Stimulated activated CD4-positive, alpha-beta T cell treated with anti-CD3 and anti-CD28 coated beads, Interleukin-1b, Interleukin-23, amount 100 ng/mL, for 1 hour (primary cell): ENCODE measurements at regions not wholly inside any gene's neighbourhood (a gene's known extent, or its start where the extent isn't known, plus 50 kb on each side); places are given as distances from the start of the nearest gene placed in this dataset.

Experiments
- DNase-seq, 2 donors: peaks; one replicate each; pipeline ENCODE4 v3.0.0-alpha.2; 2020; ENCODE audit warnings: low read depth in 2 of 2

DNA sequence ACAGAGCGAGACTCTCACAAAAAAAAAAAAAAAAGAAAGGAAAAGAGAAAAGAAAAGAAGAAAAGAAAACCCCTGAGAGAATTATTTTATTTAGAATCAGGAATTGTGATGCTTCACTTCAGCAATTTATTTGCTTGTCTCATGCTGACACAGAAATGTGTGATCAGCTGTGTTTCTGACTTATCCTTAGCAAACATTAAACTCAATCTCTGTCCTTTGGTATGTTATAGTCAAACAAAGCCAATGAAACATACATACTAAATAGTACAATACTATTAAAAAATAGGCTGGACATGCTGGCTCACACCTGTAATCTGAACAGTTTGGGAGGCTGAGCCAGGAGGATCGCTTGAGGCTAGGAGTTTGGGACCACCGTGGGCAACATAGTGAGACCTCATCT lies 733.0 kb upstream of the FZD8 start:
- no peak for DNase-seq

- DNase-seq: no peak
Measured at GRCh38 chr10:36373424-36374096, 731.5 kb upstream of the FZD8 start.

- no peak for DNase-seq
Measured at GRCh38 chr10:36367362-36367761, 725.3 kb upstream of the FZD8 start.

DNA sequence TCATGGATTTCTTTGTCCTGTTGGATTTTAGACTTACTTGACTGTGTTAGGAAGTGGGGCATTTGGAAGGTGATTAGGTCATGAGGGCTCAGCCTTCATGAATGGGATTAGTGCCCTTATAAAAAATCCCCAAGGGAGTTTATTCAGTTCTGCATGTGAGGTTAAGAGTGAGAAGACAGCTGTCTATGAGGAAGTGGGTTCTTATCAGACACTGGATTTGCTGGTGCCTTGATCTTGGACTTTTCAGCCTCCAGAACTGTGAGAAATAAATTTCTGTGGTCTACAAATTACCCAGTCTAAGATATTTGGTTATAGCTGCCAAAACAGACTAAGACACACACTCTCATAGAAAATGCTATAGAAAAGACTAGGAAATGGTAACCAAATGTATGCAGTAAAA lies 724.7 kb upstream of the FZD8 start:
- DNase-seq: no peak

- DNase-seq: no peak
Measured at GRCh38 chr10:36366065-36366464, 724.0 kb upstream of the FZD8 start.

GRCh38 chr10:36362257-36362656 lies 720.2 kb upstream of the FZD8 start:
- DNase-seq: no peak

- DNase-seq: no peak
Measured at GRCh38 chr10:36358736-36359135, 716.6 kb upstream of the FZD8 start.

- DNase-seq: no peak
Measured at GRCh38 chr10:36354633-36355032, 712.5 kb upstream of the FZD8 start.

GRCh38 chr10:36351159-36351558 lies 709.1 kb upstream of the FZD8 start:
- no peak for DNase-seq

DNA sequence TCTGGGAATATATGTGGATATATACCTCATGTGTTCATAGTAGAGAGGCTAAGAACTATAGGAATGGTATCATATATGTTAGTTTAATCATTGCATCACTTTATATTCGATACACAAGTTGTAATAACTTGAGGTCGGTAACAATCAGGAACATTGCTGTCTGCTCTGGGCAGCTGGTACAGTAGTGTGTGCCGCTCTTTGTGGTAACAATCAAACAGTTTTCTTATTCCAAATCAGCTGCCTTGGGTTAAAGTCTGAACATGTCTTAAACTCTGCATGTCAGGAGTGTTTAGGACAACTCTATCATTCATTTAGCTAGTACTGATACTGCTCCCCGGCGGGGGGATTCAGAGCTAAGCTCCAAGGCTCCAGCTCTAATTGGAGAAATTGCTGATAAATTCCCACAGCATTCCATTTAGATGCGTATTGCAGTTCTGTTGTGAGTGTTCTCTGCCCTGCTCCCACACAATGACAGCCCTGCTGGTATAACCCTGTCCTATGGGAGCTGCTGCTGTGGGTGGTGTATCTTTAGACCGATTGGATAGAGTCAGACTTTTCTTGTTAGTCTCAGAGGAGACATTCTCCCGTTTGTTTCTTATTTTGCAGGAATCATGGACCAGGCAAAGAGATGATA lies 707.5 kb upstream of the FZD8 start:
- DNase-seq: no peak

DNA sequence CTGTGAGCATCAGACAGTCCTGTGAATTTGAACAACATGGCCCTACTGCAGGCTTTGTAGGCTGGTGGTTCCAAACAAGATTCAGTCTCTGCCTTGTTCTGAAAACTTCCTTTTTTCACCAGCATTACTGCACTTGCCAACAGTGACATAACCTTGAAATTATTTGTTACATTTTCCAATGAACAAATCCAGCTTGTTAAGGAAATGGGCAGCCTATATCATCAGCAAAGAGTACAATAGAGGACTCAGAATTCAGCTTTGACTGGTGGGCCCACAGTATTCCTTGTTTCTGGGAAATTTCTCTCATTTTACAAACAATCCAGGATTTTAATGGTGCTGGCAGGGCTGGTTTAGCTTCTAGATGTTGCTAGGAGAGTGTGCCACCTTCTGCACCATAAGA lies 703.7 kb upstream of the FZD8 start:
- no peak for DNase-seq

DNA sequence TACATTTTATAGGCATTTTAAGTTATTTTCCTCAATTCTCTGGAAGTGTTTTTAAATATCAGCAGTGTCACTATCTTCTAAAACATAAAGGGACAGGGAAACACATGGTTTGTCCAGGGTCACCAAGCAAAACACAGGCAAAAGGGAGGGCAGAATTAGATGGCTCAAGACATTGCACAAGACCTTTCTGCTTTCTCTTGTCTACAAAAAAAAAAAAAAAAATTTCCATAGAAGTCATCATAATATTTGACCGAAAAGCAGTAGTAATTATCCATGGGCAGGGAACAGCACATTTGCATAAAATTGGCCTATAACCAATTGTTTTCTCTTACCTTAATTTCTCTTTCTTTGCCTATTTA lies 703.1 kb upstream of the FZD8 start:
- no peak for DNase-seq

DNA sequence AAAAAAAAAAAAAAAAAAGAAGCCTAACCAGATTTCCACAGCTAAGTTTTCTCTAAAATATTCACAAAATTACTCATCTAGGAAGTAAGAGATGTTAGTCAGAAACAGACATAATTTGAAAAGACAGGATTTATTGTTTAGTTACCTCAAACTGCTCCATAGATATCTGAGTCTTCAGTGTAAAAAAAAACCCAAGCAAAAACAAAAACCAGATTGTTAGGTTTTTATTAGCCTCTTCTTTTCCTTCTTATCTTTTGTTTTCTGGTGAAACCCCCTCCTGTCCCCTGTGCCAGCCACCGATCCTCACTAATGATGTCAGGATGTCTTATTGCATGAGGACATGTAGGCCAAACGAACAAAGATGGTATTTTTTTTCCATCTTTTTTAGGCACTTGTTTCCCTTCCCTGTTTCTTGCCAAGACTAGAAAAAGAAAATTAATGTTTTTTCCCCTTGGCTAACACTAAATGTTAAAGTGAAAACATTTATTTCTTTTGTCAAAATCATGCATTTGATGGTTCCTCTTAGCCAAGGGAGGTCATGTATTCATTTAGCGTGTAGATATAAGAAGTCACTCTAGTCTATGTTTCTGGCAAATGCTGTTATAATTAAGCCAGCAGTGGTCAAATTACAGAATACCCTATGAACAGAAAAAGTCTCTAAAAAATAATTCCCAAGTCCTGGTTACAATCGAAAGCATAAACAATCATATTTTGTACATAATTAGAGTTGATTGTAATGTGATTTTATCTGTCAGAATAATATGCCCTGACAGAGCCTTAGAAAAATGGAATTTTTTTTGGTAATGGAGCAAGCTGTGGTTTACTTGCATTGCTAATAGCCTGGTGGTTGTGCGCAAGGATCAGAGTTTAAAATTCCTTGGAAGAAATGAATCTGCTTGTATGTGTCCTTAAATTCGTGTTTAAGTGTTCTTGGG lies 702.4 kb upstream of the FZD8 start:
- DNase-seq: no peak

DNA sequence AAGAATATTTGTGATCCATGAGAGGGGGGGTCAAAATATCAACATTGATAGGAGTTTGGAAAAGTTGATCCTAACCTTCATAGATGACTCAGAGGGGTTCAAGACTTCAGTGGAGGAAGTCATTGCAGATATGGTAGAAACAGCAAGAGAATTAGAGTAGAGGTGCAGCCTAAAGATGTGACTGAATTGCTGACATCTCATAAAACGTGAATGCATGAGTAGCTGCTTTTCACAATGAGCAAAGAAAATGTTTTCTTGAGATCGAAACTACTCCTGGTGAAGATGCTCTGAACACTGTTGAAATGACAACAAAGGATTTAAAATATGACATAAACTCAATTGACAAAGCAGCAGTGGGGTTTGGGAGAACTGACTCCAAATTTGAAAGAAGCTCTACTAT lies 700.7 kb upstream of the FZD8 start:
- no peak for DNase-seq

- DNase-seq: no peak
Measured at GRCh38 chr10:36341471-36341870, 699.4 kb upstream of the FZD8 start.

DNA sequence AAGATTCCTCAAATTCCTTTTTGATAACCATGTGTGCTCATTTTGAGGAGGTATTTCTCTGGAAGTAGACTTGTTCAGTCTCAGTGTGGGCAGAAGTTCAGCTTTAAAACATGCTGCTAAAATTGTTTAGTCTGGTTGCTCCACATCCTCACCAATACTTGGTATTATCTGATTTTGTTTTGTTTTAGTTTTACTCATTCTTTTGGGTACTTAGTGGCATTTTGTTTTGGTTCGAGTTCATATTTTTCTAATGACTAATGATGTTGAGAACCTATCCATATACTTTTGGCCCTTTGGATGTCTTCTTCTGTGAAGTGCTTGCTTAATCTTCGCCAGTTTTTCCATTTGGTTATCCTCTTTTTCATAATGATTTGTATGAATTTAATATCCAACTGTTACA lies 694.2 kb upstream of the FZD8 start:
- DNase-seq: no peak

GRCh38 chr10:36333446-36333845 lies 691.4 kb upstream of the FZD8 start:
- DNase-seq: no peak

GRCh38 chr10:36332926-36333325 lies 690.8 kb upstream of the FZD8 start:
- no peak for DNase-seq

DNA sequence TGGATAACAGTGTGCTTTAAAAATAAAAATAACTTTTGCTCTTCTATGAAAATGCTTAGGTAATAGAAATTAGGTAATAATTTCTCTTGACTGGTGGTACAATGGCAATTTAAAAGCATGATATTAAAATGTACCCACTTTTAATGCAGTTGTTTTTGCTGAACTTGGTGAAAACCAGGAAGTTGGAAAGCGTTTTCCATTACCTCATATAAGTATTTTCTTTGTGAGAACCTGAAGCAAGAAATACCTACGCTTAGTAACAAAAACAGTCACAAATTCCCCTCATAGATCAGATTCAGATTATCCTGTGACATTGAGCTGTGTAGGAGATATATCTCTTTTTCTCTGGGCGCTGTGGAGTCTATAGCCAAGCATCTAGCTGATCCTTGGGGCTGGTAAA lies 689.0 kb upstream of the FZD8 start:
- DNase-seq: no peak

GRCh38 chr10:36325815-36326214 lies 683.7 kb upstream of the FZD8 start:
- DNase-seq: no peak

GRCh38 chr10:36324831-36325230 lies 682.7 kb upstream of the FZD8 start:
- DNase-seq: no peak

DNA sequence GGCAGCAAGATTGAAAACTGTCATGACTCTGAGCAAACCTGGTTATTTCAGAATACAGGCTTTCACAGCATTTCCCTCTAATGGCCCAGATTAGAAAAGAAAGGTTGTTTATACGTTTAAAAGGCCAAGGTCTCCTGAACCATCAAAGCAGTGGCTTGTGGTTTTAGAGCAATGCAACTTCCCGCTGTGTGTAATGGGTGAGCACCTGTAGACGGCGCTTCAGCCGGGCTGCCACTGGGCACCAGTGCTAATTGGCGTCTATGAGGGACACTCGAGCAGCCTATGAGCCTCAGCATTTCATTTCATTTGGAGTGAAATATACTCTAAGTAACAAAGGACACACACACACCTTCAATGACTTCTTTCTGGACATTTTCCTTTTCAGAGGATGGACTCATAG lies 671.0 kb upstream of the FZD8 start:
- no peak for DNase-seq

DNA sequence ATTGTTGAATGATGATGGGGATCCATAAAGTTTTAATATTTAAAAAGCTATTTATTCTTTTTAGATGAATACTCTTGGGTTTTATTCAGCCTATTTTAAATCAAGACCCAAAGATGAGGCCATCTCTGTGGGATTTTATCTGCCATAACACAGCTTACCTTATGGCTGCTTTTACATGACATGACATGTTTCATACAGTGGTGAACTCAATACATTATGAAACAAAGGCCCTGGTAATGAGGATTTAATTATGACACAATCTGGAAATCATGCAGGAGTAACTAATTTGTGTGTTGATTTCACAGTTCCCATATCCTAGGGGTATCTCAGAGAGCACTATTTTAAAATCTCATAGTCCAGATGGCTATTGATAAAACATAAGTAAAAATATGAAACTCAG lies 661.8 kb upstream of the FZD8 start:
- no peak for DNase-seq
